Endothelial cell (in vitro differentiated cells): ENCODE measurements at regions not wholly inside any gene's neighbourhood (a gene's known extent, or its start where the extent isn't known, plus 50 kb on each side); places are given as distances from the start of the nearest gene placed in this dataset.

Experiments used
- DNase-seq: peaks from one replicate; pipeline ENCODE4 v3.0.0; 2021; ENCODE audit warnings: low spot score
- H3K27ac Mint-ChIP-seq: one replicate; pipeline ENCODE4 v1.8.0; 2021; ENCODE audit warnings: mixed read lengths, inconsistent platforms; ENCODE audit not compliant: unreplicated experiment
- H3K27me3 Mint-ChIP-seq: one replicate; pipeline ENCODE4 v1.8.0; 2021; ENCODE audit warnings: mild to moderate bottlenecking, moderate library complexity, mixed read lengths, inconsistent platforms; ENCODE audit not compliant: unreplicated experiment
- H3K36me3 Mint-ChIP-seq: one replicate; pipeline ENCODE4 v1.8.0; 2021; ENCODE audit warnings: mild to moderate bottlenecking, low read depth, mixed read lengths, inconsistent platforms; ENCODE audit not compliant: unreplicated experiment
- H3K4me1 Mint-ChIP-seq: one replicate; pipeline ENCODE4 v1.8.0; 2021; ENCODE audit warnings: mild to moderate bottlenecking, mixed read lengths, inconsistent platforms; ENCODE audit not compliant: unreplicated experiment
- H3K4me3 Mint-ChIP-seq: one replicate; pipeline ENCODE4 v1.8.0; 2021; ENCODE audit warnings: mild to moderate bottlenecking, mixed read lengths, inconsistent platforms; ENCODE audit not compliant: unreplicated experiment
- H3K9me3 Mint-ChIP-seq: one replicate; pipeline ENCODE4 v1.8.0; 2021; ENCODE audit warnings: mixed read lengths, inconsistent platforms; ENCODE audit not compliant: unreplicated experiment
- CTCF ChIP-seq: fragments of 200-600 bp; sonication (generic); IDR thresholded peaks from one replicate; pipeline ENCODE4 v1.5.0; 2021; ENCODE audit warnings: antibody characterized with exemption; ENCODE audit not compliant: unreplicated experiment

GRCh38 chr3:94512876-94513275, 450.0 kb downstream of the NSUN3 start:
- no peaks in the 10 kb centered on the region for H3K4me1 Mint-ChIP-seq
- no peaks in the 10 kb centered on the region for H3K9me3 Mint-ChIP-seq
- H3K36me3 Mint-ChIP-seq: no peaks in the 10 kb centered on the region
- H3K4me3 Mint-ChIP-seq: no peak overlapping the region
- DNase-seq: no peak
- H3K27me3 Mint-ChIP-seq: no peaks in the 10 kb centered on the region
- H3K27ac Mint-ChIP-seq: no peak overlapping the region
- no peak for TF ChIP-seq CTCF

- Mint-ChIP-seq H3K4me1 (no peaks in the 10 kb centered on the region), H3K27ac (no peak overlapping the region)
Measured at GRCh38 chr3:94513600-94513999, 450.7 kb downstream of the NSUN3 start.

GRCh38 chr3:94515983-94516382, 453.1 kb downstream of the NSUN3 start:
- Mint-ChIP-seq H3K27ac (no peak overlapping the region), H3K36me3 (no peaks in the 10 kb centered on the region), H3K9me3 (no peaks in the 10 kb centered on the region), H3K4me1 (no peaks in the 10 kb centered on the region), H3K27me3 (no peaks in the 10 kb centered on the region), H3K4me3 (no peak overlapping the region)
- DNase-seq: no peak
- no peak for TF ChIP-seq CTCF

More at GRCh38 chr3:94513600-94513999, 450.7 kb downstream of the NSUN3 start:
- DNase-seq: no peak
- H3K27me3 Mint-ChIP-seq: no peaks in the 10 kb centered on the region
- H3K9me3 Mint-ChIP-seq: no peaks in the 10 kb centered on the region
- no peak for TF ChIP-seq CTCF
- H3K36me3 Mint-ChIP-seq: no peaks in the 10 kb centered on the region
- H3K4me3 Mint-ChIP-seq: no peak overlapping the region

- Mint-ChIP-seq H3K4me1 (peaks cover 10% of the 10 kb centered on the region), H3K4me3 (no peak overlapping the region), H3K27ac (no peak overlapping the region), H3K36me3 (no peaks in the 10 kb centered on the region), H3K27me3 (no peaks in the 10 kb centered on the region), H3K9me3 (no peaks in the 10 kb centered on the region)
- DNase-seq: no peak
- no peak for TF ChIP-seq CTCF
Measured at GRCh38 chr3:94520364-94520763, 457.5 kb downstream of the NSUN3 start.

- H3K4me1 Mint-ChIP-seq: peaks cover 10% of the 10 kb centered on the region
- H3K4me3 Mint-ChIP-seq: no peak overlapping the region
- H3K9me3 Mint-ChIP-seq: no peaks in the 10 kb centered on the region
- H3K27ac Mint-ChIP-seq: no peak overlapping the region
- peak; percentile 60 for TF ChIP-seq CTCF
- no peaks in the 10 kb centered on the region for H3K36me3 Mint-ChIP-seq
- H3K27me3 Mint-ChIP-seq: no peaks in the 10 kb centered on the region
- DNase-seq: no peak
Measured at GRCh38 chr3:94522488-94522887, 459.6 kb downstream of the NSUN3 start.
